ENCODE measurements at regions not wholly inside any gene's neighbourhood (a gene's known extent, or its start where the extent isn't known, plus 50 kb on each side); places are given as distances from the start of the nearest gene placed in this dataset.
"Not testable (repeated sequence)": the region's sequence is repeated elsewhere in the genome, so short reads cannot be mapped to it uniquely, and the experiment has no call there.

GRCh38 chr5:101036778-101037177 is 133.7 kb upstream of the ST8SIA4 start:
- DNase-seq (ENCODE audit: low spot score): no peak

- no peak for DNase-seq (ENCODE audit: low spot score)
These were observed 132.3 kb upstream of the ST8SIA4 start for GRCh38 chr5:101035425-101035824.

GRCh38 chr5:101024299-101024698 is 121.2 kb upstream of the ST8SIA4 start:
- DNase-seq (ENCODE audit: low spot score): no peak

- DNase-seq (ENCODE audit: low spot score): no peak
These were observed 115.2 kb upstream of the ST8SIA4 start for GRCh38 chr5:101018299-101018698.

- DNase-seq (ENCODE audit: low spot score): no peak
These were observed 109.8 kb upstream of the ST8SIA4 start for GRCh38 chr5:101012880-101013279.

GRCh38 chr5:101009758-101010519 is 106.9 kb upstream of the ST8SIA4 start:
- DNase-seq (ENCODE audit: low spot score): no peak

- DNase-seq (ENCODE audit: low spot score): no peak
These were observed 89.3 kb upstream of the ST8SIA4 start for GRCh38 chr5:100992354-100992753.

- not testable (repeated sequence) for DNase-seq (ENCODE audit: low spot score)
These were observed 80.5 kb upstream of the ST8SIA4 start for GRCh38 chr5:100983601-100984000.

- no peak for DNase-seq (ENCODE audit: low spot score)
These were observed 71.0 kb upstream of the ST8SIA4 start for GRCh38 chr5:100974082-100974481.

- DNase-seq (ENCODE audit: low spot score): no peak
These were observed 67.7 kb upstream of the ST8SIA4 start for GRCh38 chr5:100970646-100971255.

- DNase-seq (ENCODE audit: low spot score): no peak
These were observed 62.2 kb upstream of the ST8SIA4 start for GRCh38 chr5:100965291-100965690.

Data from hematopoietic multipotent progenitor cell treated with erythropoietin and hydrocortisone succinate and interleukin-3 and kit ligand, for 15 days (in vitro differentiated cells).